ENCODE measurements at regions not wholly inside any gene's neighbourhood (a gene's known extent, or its start where the extent isn't known, plus 50 kb on each side); places are given as distances from the start of the nearest gene placed in this dataset.

DNA sequence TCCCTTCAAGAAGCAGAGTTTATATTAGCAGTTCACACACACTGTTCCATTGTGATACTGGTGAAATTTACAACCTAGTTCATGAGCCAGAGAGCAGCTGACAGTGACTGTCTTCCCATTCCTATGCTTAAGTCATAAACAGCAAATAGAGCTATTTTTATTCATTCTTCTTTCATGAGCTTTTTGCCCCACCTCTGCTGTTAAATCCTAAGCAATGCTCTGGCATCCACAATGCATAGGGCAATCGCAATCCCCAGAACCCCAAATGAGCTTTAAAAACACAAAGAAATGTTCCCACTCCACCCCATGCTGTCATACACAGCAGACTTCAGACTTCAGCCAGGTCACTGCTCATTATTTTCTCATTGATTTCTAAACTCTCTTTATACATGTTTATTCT is 307.5 kb downstream of the ETS1 start:
- Histone ChIP-seq H3F3A (ENCODE audit: insufficient read depth, low read length, poor library complexity, severe bottlenecking) (no peaks in the 10 kb centered on the region), H3K4me3 (ENCODE audit: low read length) (no peak overlapping the region), H3K9ac (ENCODE audit: low read length) (no peak overlapping the region), H2AFZ (ENCODE audit: low read depth, low read length) (no peak overlapping the region), H3K4me2 (ENCODE audit: low read length) (no peak overlapping the region), H3K9me2 (ENCODE audit: insufficient read depth, low read length) (no peaks in the 10 kb centered on the region), H3K79me2 (replicated peaks; ENCODE audit: insufficient read depth, low read length) (no peaks in the 10 kb centered on the region), H4K20me1 (ENCODE audit: insufficient read depth) (no peaks in the 10 kb centered on the region), H3K36me3 (ENCODE audit: insufficient read depth, low read length) (no peaks in the 10 kb centered on the region), H3K27ac (ENCODE audit: low read length) (no peak overlapping the region), H3K27me3 (ENCODE audit: insufficient read depth, low read depth, low read length) (no peaks in the 10 kb centered on the region), H3K9me3 (ENCODE audit: low read length) (no peaks in the 10 kb centered on the region)
- TF ChIP-seq POLR2AphosphoS5 (IDR thresholded peaks at IDR 0.05) (no peak), MXI1 (conservative IDR thresholded peaks at IDR 0.05; ENCODE audit: poor library complexity, severe bottlenecking) (no peak), RAD21 (conservative IDR thresholded peaks at IDR 0.05) (no peak), SMC3 (conservative IDR thresholded peaks at IDR 0.05; ENCODE audit: poor library complexity) (no peak), TAF1 (IDR thresholded peaks at IDR 0.05; ENCODE audit: low read depth) (no peak), EZH2 (IDR thresholded peaks at IDR 0.05; ENCODE audit: borderline replicate concordance, insufficient read depth, low read length, poor library complexity, severe bottlenecking) (no peak), EP300 (conservative IDR thresholded peaks at IDR 0.05; ENCODE audit: poor library complexity, severe bottlenecking) (no peak)
- TF ChIP-seq, protein P1, sequence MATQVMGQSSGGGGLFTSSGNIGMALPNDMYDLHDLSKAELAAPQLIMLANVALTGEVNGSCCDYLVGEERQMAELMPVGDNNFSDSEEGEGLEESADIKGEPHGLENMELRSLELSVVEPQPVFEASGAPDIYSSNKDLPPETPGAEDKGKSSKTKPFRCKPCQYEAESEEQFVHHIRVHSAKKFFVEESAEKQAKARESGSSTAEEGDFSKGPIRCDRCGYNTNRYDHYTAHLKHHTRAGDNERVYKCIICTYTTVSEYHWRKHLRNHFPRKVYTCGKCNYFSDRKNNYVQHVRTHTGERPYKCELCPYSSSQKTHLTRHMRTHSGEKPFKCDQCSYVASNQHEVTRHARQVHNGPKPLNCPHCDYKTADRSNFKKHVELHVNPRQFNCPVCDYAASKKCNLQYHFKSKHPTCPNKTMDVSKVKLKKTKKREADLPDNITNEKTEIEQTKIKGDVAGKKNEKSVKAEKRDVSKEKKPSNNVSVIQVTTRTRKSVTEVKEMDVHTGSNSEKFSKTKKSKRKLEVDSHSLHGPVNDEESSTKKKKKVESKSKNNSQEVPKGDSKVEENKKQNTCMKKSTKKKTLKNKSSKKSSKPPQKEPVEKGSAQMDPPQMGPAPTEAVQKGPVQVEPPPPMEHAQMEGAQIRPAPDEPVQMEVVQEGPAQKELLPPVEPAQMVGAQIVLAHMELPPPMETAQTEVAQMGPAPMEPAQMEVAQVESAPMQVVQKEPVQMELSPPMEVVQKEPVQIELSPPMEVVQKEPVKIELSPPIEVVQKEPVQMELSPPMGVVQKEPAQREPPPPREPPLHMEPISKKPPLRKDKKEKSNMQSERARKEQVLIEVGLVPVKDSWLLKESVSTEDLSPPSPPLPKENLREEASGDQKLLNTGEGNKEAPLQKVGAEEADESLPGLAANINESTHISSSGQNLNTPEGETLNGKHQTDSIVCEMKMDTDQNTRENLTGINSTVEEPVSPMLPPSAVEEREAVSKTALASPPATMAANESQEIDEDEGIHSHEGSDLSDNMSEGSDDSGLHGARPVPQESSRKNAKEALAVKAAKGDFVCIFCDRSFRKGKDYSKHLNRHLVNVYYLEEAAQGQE (IDR thresholded peaks at IDR 0.05; ENCODE audit: borderline replicate concordance) = no peak
- TF ChIP-seq, protein P2, sequence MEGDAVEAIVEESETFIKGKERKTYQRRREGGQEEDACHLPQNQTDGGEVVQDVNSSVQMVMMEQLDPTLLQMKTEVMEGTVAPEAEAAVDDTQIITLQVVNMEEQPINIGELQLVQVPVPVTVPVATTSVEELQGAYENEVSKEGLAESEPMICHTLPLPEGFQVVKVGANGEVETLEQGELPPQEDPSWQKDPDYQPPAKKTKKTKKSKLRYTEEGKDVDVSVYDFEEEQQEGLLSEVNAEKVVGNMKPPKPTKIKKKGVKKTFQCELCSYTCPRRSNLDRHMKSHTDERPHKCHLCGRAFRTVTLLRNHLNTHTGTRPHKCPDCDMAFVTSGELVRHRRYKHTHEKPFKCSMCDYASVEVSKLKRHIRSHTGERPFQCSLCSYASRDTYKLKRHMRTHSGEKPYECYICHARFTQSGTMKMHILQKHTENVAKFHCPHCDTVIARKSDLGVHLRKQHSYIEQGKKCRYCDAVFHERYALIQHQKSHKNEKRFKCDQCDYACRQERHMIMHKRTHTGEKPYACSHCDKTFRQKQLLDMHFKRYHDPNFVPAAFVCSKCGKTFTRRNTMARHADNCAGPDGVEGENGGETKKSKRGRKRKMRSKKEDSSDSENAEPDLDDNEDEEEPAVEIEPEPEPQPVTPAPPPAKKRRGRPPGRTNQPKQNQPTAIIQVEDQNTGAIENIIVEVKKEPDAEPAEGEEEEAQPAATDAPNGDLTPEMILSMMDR (IDR thresholded peaks at IDR 0.05; ENCODE audit: poor library complexity, severe bottlenecking) = no peak

GRCh38 chr11:128273736-128274135 is 313.6 kb downstream of the ETS1 start:
- H3K79me2 ChIP-seq (replicated peaks; ENCODE audit: insufficient read depth, low read length) = no peaks in the 10 kb centered on the region
- H3K4me3 ChIP-seq (ENCODE audit: low read length) = no peak overlapping the region
- no peaks in the 10 kb centered on the region for H3K36me3 ChIP-seq (ENCODE audit: insufficient read depth, low read length)
- no peaks in the 10 kb centered on the region for H3K9me2 ChIP-seq (ENCODE audit: insufficient read depth, low read length)
- no peaks in the 10 kb centered on the region for H4K20me1 ChIP-seq (ENCODE audit: insufficient read depth)
- H3K9ac ChIP-seq (ENCODE audit: low read length) = no peak overlapping the region
- no peaks in the 10 kb centered on the region for H3F3A ChIP-seq (ENCODE audit: insufficient read depth, low read length, poor library complexity, severe bottlenecking)
- H3K27me3 ChIP-seq (ENCODE audit: insufficient read depth, low read depth, low read length) = no peaks in the 10 kb centered on the region
- no peak overlapping the region for H3K4me2 ChIP-seq (ENCODE audit: low read length)
- peak overlapping the region; percentile 63 for H3K27ac ChIP-seq (ENCODE audit: low read length)
- no peak overlapping the region for H2AFZ ChIP-seq (ENCODE audit: low read depth, low read length)
- H3K9me3 ChIP-seq (ENCODE audit: low read length) = no peaks in the 10 kb centered on the region
- no peak for TF ChIP-seq MXI1 (conservative IDR thresholded peaks at IDR 0.05; ENCODE audit: poor library complexity, severe bottlenecking)
- peak; percentile 34 for TF ChIP-seq EP300 (conservative IDR thresholded peaks at IDR 0.05; ENCODE audit: poor library complexity, severe bottlenecking)

DNA sequence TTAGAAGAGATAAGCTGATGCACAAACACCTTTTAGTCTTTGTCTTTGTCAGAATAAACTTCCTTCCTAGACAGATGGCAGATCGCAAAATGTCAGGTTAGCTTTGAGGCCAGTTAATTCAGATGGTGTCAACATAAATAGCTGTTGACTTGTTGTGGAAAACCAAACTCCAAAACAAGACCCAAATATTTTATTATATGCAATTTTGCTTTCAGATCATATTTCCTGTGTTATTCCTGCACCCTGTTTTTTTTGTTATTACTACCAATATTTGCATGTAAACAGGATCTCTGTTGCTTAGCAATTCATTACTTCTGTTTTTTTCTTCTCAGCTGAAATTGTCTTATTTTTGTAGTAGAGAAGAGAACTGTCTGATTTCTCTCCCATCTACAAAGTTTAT is 316.0 kb downstream of the ETS1 start:
- H3K4me3 ChIP-seq (ENCODE audit: low read length) = no peak overlapping the region
- H3K27me3 ChIP-seq (ENCODE audit: insufficient read depth, low read depth, low read length) = no peaks in the 10 kb centered on the region
- H3K27ac ChIP-seq (ENCODE audit: low read length) = no peak overlapping the region
- H3K4me2 ChIP-seq (ENCODE audit: low read length) = no peak overlapping the region
- H3K79me2 ChIP-seq (replicated peaks; ENCODE audit: insufficient read depth, low read length) = no peaks in the 10 kb centered on the region
- no peaks in the 10 kb centered on the region for H3K9me3 ChIP-seq (ENCODE audit: low read length)
- no peak overlapping the region for H2AFZ ChIP-seq (ENCODE audit: low read depth, low read length)
- H3F3A ChIP-seq (ENCODE audit: insufficient read depth, low read length, poor library complexity, severe bottlenecking) = no peaks in the 10 kb centered on the region
- H3K9ac ChIP-seq (ENCODE audit: low read length) = no peak overlapping the region
- H3K9me2 ChIP-seq (ENCODE audit: insufficient read depth, low read length) = no peaks in the 10 kb centered on the region
- TF ChIP-seq EP300 (conservative IDR thresholded peaks at IDR 0.05; ENCODE audit: poor library complexity, severe bottlenecking) (no peak), RAD21 (conservative IDR thresholded peaks at IDR 0.05) (no peak), POLR2AphosphoS5 (IDR thresholded peaks at IDR 0.05) (no peak), MXI1 (conservative IDR thresholded peaks at IDR 0.05; ENCODE audit: poor library complexity, severe bottlenecking) (no peak), SMC3 (conservative IDR thresholded peaks at IDR 0.05; ENCODE audit: poor library complexity) (no peak), EZH2 (IDR thresholded peaks at IDR 0.05; ENCODE audit: borderline replicate concordance, insufficient read depth, low read length, poor library complexity, severe bottlenecking) (no peak), TAF1 (IDR thresholded peaks at IDR 0.05; ENCODE audit: low read depth) (no peak)
- TF ChIP-seq, protein P2 (IDR thresholded peaks at IDR 0.05; ENCODE audit: poor library complexity, severe bottlenecking) = no peak
- TF ChIP-seq, protein P1 (IDR thresholded peaks at IDR 0.05; ENCODE audit: borderline replicate concordance) = no peak
- H3K36me3 ChIP-seq (ENCODE audit: insufficient read depth, low read length) = no peaks in the 10 kb centered on the region
- H4K20me1 ChIP-seq (ENCODE audit: insufficient read depth) = no peaks in the 10 kb centered on the region
